OCI-LY3 (cell line): ENCODE measurements at regions not wholly inside any gene's neighbourhood (a gene's known extent, or its start where the extent isn't known, plus 50 kb on each side); places are given as distances from the start of the nearest gene placed in this dataset.

Experiments used
- EZH2phosphoT487 ChIP-seq: fragments of 200-600 bp; shearing (Covaris generic); IDR thresholded peaks from 2 replicates; pipeline ENCODE4 v1.6.1; 2018; ENCODE audit warnings: antibody characterized with exemption, mixed run types, low read depth
- TF ChIP-seq, protein P1 (sequence below): fragments of 200-600, 300-600 bp; sonication (generic); IDR thresholded peaks from 2 replicates; pipeline ENCODE4 v1.5.1; 2014; ENCODE audit warnings: antibody characterized with exemption, low read length, low read depth

DNA sequence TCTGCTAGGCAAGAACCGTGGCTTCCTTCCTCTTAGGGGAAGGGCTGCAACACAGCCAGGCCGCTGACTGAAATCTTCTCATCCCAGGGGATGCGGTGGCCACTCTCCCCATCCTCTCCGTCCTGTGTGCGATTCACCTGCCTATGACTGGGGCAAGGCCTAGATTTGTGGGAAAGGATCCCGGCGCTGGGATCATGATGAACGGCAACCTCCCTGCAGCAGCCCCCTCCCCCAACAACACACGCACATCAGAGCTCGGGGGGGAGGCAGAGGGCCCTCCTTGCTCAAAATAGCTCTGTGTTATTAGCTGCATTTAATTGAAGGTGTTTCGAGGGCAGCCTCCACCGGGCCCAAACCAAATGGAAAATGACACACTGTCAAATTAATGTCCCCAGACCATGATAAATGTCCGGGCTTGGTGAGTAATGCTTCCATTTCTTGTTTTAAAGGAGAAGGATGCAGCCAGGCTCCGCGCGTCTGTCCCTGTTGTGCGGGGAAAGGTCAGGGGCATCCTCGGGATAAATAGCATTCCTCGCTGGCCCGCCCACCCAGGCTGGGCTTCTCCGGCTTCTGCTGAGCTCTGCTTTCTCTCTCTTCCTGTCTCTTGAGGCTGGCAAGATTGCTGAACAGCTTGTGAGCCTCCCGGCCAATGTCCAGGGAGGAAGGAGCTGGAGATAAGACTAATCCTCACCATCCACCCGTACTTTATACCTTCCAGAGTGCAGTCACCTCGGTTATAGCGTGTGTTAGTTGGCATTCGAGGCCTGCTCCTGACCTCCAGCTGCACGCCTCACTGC, 56.4 kb upstream of the TLE3 start:
- TF ChIP-seq, protein P1, sequence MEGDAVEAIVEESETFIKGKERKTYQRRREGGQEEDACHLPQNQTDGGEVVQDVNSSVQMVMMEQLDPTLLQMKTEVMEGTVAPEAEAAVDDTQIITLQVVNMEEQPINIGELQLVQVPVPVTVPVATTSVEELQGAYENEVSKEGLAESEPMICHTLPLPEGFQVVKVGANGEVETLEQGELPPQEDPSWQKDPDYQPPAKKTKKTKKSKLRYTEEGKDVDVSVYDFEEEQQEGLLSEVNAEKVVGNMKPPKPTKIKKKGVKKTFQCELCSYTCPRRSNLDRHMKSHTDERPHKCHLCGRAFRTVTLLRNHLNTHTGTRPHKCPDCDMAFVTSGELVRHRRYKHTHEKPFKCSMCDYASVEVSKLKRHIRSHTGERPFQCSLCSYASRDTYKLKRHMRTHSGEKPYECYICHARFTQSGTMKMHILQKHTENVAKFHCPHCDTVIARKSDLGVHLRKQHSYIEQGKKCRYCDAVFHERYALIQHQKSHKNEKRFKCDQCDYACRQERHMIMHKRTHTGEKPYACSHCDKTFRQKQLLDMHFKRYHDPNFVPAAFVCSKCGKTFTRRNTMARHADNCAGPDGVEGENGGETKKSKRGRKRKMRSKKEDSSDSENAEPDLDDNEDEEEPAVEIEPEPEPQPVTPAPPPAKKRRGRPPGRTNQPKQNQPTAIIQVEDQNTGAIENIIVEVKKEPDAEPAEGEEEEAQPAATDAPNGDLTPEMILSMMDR = no peak
- TF ChIP-seq EZH2phosphoT487 = no peak
